ENCODE measurements at regions not wholly inside any gene's neighbourhood (a gene's known extent, or its start where the extent isn't known, plus 50 kb on each side); places are given as distances from the start of the nearest gene placed in this dataset.
"Not testable (repeated sequence)": the region's sequence is repeated elsewhere in the genome, so short reads cannot be mapped to it uniquely, and the experiment has no call there.

DNA sequence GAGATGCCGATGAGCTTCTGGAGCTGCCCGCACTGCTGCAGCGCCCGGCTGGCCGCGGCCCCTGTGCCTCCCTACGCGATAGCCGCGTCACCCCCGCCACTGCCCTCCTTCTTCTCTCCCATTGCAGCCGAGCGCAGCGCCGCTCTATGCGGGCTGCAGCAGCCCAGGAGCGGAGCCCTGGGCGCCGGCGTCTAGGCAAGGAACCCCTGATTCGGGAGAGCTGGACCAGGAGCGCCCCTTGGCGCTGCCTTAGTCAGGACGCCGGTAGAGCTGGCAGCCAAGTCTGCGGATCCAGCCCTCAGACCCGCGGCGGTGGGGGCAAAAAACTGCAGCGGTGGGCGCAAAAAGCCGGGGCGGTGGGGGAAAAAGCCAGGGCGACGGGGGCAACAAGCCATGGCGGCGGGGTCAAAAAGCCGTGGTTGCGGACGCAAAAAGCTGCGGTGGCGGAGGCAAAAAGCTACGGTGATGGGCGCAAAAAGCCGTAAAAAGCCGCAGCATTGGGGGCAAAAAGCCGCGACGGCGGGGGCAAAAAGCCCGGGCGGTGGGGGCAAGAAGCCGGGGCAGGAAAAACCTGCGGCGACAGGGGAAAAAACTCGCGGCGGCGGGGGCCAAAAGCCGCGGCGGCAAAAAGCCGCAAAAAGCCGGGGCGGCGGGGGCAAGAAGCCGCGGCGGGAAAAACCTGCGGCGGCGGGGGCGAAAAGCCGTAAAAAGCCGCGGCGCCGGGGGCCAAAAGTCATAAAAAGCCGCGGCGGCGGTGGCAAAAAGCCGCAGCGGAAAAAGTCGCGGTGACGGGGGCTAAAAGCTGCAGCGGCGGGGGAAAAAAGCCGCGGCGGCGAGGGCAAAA, 1668.6 kb downstream of the RPIA start:
- DNase-seq (ENCODE audit: low read depth in 4 of 4, low spot score in 2 of 4): not testable (repeated sequence)

DNA sequence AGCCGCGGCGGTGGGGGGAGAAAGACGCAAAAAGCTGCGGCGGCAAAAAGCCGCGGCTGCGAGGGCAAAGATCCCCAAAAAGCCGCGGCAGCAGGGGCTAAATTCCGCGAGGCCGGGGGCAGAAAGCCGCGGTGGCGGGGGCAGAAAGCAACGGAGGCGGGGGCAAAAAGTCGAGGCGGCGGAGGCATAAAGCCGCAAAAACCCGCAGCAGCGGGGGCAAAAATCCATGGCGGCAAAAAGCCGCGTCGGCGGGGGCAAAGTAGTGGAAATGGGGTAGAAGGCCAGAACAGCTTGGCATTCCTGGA, 1669.2 kb downstream of the RPIA start:
- DNase-seq (ENCODE audit: low read depth in 4 of 4, low spot score in 2 of 4): not testable (repeated sequence)

Measured in left renal cortex interstitium (tissue), 4 donors.